Omental fat pad (tissue), 3 donors: ENCODE measurements at regions not wholly inside any gene's neighbourhood (a gene's known extent, or its start where the extent isn't known, plus 50 kb on each side); places are given as distances from the start of the nearest gene placed in this dataset.

Experiments
- ATAC-seq: fragments of 150-250 bp; one replicate; pipeline ENCODE4 v1.9.1; 2016; ENCODE audit warnings: mild to moderate bottlenecking, moderate library complexity; ENCODE audit not compliant: low FRiP score
- DNase-seq: peaks from one replicate; pipeline ENCODE4 v3.0.0-alpha.2; 2019; ENCODE audit warnings: low spot score
- CTCF ChIP-seq, 3 donors: fragments of 450-650 bp; IDR thresholded peaks; one replicate each; pipeline ENCODE4 v1.5.1; 2016 to 2017; ENCODE audit warnings: antibody characterized with exemption in 3 of 3, mild to moderate bottlenecking in 3 of 3, moderate library complexity in 2 of 3

GRCh38 chr2:234422273-234422732 lies 74.6 kb downstream of the ARL4C start:
- ATAC-seq: peak; percentile 90

GRCh38 chr2:234420408-234420807 lies 76.5 kb downstream of the ARL4C start:
- TF ChIP-seq CTCF (IDR thresholded peaks at IDR 0.05): no peak
- ATAC-seq (no peak), DNase-seq (no peak)

More at GRCh38 chr2:234422273-234422732, 74.6 kb downstream of the ARL4C start:
- TF ChIP-seq CTCF (IDR thresholded peaks at IDR 0.05): no peak
- DNase-seq: no peak

- ATAC-seq: no peak
- TF ChIP-seq CTCF (IDR thresholded peaks at IDR 0.05): no peak
- DNase-seq: no peak
Measured at GRCh38 chr2:234419726-234420125, 77.2 kb downstream of the ARL4C start.

- ATAC-seq (no peak), DNase-seq (no peak)
- TF ChIP-seq CTCF (IDR thresholded peaks at IDR 0.05): no peak
Measured at GRCh38 chr2:234415706-234416105, 81.2 kb downstream of the ARL4C start.

- TF ChIP-seq CTCF (IDR thresholded peaks at IDR 0.05): no peak
- DNase-seq (no peak), ATAC-seq (peak; percentile 46)
Measured at GRCh38 chr2:234414596-234414995, 82.3 kb downstream of the ARL4C start.

GRCh38 chr2:234412726-234413125 lies 84.2 kb downstream of the ARL4C start:
- no peak for TF ChIP-seq CTCF (IDR thresholded peaks at IDR 0.05)
- ATAC-seq (peak; percentile 91), DNase-seq (no peak)

GRCh38 chr2:234411793-234412192 lies 85.1 kb downstream of the ARL4C start:
- ATAC-seq (no peak), DNase-seq (no peak)
- TF ChIP-seq CTCF (IDR thresholded peaks at IDR 0.05): no peak
